Activated CD4-positive, alpha-beta T cell treated with anti-CD3 and anti-CD28 coated beads, Interleukin-10, Interleukin-2, amounts not matched to agents 100 ng/mL and 50 ng/mL, durations not matched to agents 16 hours and 8 hours (primary cell): ENCODE measurements at regions not wholly inside any gene's neighbourhood (a gene's known extent, or its start where the extent isn't known, plus 50 kb on each side); places are given as distances from the start of the nearest gene placed in this dataset.
"Not testable (repeated sequence)": the region's sequence is repeated elsewhere in the genome, so short reads cannot be mapped to it uniquely, and the experiment has no call there.

Source experiments
- DNase-seq: peaks from one replicate; pipeline ENCODE4 v3.0.0-alpha.2; 2020

DNA sequence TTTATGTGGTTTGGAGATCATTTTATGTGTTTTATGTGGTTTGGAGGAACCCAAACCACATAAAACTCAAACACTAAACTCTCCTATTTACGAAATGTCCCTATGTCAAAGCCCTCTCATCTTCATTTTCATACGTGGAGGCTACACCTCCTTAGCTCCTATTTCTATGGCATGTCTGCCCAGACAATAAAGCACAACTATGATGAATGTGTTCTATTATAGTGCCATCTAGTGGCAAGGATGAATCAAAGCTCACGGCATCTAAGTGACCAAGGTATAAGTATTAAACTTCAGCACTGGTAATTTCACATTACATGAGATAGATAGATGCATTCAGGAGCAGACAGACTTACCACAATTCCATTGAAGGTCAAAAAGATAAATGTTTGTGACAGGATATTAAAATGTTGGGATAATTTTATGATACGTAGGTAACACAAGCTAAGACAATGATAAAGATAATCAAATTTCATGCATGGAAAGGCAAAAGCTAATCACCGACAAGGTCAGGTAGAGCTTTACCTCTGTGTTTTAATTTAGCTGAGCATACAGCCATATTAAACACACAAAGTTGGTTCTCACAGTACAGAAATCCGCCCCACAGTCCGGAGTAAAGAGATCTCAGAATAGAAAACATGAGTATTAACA is 130.6 kb upstream of the FHIT start:
- DNase-seq = peak; percentile 60

DNA sequence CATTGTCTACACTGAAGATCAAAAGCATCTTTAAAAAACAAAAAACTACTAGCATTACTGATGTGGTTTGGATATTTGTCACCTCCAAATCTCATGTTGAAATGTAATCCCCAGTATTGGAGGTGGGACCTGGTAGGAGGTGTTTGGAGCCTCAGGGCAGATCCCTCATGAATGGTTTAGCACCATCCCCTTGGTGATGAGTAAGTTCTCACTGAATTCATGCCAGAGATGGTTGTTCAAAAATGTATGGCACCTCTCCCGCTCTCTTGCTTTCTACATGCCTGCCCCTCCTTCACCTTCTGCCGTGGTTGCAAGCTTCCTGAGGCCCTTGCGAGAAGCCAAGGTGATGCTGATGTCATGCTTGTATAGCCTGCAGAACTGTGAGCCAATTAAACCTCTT is 136.6 kb upstream of the FHIT start:
- DNase-seq = no peak

DNA sequence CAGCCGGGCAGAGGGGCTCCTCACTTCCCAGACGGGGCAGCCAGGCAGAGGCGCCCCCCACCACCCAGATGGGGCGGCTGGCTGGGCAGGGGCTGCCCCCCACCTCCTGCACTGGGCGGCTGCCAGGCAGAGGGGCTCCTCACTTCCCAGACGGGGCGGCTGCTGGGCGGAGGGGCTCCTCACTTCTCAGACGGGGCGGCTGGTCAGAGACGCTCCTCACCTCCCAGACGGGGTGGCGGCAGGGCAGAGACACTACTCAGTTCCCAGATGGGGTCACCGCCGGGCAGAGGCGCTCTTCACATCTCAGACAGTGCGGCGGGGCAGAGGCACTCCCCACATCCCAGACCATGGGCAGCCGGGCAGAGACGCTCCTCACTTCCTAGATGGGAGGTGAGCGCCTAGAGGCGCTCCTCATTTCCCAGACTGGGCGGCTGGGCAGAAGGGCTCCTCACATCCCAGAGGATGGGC is 142.3 kb upstream of the FHIT start:
- not testable (repeated sequence) for DNase-seq

DNA sequence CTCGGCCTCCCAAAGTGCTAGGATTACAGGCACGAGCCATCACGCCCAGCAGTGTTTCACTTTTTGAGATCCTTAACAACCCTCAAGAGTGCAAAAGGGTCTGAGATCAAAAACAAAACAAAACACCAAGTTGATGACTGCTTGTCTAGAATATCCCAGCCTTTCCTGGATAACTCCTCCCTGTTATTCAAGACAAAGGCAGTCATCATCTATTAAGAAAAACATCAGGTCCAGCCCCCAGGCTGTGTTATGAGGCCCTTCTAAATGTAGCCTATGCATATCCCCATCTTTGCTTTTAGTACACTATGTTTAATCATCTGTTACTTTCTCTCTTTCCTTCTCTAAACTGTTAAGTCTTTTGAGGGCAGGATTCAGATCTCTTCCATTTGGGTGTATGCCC is 150.1 kb upstream of the FHIT start:
- DNase-seq = no peak

DNA sequence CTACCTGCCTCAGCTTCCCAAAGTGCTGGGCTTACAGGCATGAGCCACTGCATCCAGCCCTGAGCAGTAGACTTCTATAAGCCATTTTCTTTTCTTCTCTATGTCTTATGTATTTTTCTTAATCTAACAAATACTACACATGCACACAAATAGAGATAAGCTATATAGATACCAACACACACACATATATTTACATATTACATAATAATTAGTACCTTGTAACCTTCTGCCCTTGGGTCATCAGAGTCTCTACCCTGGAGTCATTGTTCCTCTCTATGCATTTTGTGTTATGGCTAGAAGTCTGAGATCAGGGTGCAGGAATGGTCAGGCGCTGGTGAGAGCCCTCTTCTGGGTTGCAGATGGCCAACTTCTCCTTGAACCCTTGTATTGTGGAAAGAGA is 154.0 kb upstream of the PTPRG start:
- DNase-seq = no peak

DNA sequence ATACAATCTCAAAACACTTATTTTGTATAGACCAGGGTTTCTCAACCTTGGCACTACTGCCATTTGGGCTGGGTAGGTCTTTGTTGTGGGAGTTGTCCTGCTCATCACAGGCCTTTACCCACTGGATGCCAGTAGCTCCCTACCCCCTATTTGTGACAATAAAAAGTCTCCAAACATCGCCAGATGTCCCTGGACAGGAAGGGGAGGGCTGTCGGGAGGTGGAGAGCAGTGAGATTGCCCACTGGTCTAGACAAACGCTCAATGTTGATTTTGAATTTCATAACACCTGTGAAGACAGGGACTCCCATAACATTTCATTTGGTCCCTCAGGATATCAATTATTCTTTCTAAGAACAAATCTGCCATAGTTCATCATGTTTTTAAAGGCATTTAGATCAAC is 151.7 kb upstream of the PTPRG start:
- DNase-seq = no peak

DNA sequence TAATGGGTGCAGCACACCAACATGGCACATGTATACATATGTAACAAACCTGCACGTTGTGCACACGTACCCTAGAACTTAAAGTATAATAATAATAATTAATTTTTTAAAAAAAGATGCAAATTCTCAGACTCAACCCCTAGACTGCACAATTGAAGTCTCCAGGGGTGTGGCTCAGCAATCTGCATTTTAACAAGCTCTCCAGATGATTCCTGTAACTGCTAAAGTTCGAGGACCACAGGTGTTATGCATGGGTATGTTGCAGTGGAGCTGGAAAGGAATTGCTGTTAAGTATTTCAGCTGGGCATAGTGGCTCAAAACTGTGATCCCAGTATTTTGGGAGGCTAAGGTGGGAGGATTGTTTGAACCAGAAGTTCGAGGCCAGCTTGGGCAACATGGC is 151.0 kb upstream of the PTPRG start:
- not testable (repeated sequence) for DNase-seq

DNA sequence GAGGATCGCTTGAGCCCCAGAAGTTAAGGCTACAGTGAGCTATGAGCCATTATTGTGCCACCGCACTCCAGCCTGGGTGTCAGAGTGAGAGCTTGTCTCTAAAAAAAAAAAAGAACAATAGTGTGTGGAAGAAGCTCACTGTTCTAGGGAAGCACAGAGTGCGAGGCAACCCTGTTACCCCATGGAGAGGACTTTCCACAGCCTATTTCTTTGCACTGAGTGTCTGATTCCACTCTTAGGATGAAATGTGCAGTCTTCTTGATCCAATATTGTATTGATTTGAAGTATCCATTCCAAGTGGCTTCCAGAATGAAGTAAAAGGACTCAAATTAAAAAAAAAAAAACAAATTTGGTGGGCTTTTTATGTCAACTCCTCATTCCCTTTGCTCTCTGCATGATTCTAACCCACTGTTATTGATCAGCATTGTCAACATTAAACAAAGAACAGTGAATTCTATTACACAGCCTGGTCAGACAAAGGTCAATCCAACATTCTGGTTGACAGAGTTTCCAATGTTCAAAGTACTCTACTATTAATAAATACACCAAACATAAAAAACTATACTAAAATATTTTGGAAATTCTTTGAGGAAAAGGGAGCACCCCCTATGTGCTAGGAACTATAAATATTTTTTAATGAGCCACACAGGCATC is 150.2 kb upstream of the PTPRG start:
- no peak for DNase-seq

DNA sequence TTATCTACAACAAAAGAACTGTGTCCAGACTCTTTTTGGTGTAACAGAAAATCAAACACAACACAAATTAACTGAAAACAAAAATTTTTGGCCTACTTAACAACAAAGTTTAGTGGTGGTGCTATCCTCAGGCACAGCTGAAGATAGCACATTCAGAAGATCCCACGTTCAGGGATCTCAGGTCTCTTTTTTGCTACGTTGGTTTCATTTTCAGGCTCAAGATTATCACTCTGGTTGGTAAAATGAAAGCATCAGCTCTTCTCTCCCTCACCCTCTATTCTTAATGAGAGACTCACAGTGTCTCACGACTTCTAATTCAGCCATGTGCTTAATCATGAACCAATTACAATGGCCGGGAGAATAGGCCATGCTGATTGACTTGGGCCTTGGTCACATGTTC is 146.9 kb upstream of the PTPRG start:
- DNase-seq = no peak

DNA sequence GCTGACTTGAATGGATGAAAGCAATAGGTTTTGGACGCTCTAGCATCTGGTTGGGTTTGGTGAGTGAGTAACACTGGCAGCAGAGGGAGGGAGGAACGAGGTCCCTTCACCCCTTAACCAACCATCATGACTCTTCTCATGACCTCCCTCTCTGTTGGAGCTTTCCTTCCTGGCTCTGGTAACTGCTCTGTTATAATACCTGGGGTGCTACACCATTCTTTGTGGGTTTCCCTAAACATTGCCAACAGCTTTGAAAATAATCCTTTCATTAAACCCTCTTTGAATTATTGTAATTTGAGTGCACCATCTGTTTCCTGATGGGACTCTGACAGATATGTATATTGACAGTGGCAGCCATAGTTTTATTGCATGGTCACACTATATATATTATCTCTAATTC is 146.2 kb upstream of the PTPRG start:
- no peak for DNase-seq

DNA sequence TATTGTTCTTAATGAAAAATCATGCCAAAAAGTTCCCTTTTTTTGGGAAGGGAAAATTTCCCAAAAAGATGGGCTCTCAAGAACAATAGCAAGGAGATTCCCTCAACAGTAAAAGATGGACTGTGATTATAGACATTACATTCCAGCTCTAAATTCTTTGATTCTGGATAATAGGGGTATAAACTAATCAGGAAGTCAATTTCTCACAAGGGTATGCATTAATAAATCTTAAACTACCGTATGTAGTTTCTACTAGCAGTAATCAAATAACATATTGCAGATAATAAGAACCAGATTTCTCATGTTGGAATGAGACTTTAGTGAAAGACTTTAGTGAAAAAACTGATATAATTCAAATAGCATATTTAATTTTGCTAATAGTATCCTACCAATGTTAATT is 144.8 kb upstream of the PTPRG start:
- DNase-seq = no peak

DNA sequence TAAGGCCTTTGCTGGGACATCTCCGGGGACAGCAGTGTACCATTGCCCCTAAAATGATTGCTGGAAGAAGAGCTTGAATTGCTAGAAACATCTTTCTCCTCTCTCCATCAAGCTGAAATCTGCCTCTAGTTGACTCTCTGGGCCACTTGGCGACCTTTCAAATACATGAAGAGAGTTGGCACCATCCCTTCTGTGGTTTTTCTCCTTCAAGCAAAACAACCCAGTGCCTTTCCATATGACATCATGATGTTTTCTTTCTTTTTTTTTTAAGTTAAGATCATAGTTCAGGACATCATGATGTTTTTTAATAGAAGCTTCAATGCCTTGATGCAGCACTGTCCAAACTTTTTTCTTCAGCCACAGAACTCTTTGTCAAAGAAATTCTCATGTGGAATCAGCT is 144.0 kb upstream of the PTPRG start:
- DNase-seq = no peak

DNA sequence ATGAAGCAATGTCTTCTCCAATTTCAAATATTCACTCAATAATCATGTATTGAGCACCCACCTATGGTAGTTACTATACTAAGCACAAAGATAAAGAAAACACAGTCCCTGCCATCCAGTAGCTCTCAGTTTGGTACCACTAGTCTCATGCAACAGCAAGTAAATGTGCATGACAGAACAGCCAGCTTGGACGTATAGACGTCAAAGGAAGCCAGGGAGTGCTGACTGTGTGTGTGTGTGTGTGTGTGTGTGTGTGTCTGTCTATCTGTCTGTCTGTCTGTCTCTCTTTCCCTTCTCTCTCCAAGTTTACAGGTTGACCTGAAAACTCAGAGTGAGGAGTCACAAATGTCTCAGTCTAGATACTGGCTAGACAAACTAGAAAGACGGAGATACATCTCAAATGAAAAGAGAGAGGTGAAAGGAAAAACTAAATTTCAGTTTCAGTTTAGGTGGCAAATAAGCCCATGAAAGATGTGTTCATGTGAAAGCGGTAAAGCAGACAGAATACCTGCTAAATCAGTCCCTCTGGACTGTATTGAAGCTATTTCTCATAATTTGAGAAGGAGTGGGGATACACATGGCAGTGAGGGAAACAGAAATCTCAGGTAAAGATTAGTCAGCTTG is 141.1 kb upstream of the PTPRG start:
- DNase-seq = no peak

DNA sequence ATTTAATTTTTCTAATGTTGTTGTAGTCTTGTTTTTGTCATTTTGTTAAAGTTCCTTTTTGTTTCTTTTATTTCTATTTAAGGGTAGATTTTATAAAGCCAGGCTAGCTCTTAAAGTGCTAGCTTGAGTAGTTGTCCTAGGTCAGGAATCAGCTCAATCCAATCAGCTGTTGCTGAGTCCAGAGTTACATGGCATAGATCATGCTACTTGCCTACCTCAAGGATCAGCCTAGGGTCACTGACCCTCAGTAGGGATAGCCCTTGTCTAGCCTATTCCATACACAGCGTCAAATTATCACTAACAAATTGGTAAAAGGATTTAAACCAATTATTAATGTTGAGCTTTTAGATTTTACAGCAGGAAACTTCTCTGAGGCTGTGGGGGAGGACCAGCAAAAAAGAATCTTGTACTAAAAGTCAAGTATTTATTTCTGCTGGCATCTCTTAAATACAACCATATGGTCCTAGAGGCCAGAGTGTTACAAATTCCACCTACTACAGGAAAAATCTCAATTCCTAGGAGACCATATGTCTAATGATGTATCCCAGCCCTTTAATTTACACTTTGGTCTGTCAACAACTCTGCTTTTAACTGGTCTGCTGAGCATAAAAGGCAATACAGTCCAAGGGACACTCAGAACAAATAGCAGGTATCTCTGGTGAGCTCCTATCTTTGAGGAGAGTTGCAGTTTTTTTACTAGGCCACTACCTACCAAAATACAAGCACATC is 138.3 kb upstream of the PTPRG start:
- no peak for DNase-seq

DNA sequence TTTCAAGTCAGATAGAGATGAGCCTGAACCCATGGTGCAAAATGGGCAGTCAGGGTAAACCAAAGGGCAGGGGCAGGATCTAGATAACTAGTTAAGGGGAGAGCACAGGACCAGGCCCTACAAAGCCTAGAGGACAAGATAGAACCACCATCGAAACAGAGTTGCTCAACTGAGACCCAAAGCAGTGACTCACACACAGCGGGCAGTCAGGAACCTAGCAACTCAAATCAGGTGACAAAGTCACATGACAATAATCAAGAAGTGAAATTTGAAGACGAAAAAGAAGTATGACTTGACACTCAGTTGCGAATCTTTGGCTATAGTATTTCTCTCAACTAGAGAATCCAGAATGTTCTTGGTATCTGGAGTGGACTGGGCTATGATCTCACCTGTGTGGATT is 136.0 kb upstream of the PTPRG start:
- no peak for DNase-seq

DNA sequence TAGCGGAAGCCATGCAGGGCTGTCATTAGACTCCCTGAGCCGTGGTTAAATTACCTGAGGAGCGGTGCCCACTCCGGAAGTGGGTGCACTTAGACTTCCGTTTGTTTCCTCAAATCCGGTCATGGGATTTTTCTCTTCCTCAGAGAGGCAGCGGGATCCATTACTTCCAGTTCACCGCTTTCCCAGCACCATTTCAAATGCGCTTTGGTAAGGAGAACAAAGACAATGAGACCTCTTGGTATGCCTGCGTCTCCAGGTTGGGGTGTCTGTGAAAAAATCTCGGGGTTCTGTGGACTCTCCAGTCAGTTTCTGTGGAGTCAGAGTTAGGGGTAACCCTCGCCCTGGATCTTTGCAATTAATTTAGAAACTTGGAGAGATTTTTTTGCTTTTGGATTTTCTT is 132.3 kb upstream of the PTPRG start:
- no peak for DNase-seq

DNA sequence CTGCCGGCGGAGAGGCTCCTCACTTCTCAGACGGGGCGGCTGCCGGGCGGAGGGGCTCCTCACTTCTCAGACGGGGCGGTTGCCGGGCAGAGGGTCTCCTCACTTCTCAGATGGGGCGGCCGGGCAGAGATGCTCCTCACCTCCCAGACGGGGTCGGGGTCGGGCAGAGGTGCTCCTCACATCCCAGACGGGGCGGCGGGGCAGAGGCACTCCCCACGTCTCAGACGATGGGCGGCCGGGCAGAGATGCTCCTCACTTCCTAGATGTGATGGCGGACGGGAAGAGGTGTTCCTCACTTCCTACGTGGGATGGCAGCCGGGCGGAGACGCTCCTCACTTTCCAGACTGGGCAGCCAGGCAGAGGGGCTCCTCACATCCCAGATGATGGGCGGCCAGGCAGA is 126.5 kb upstream of the PTPRG start:
- not testable (repeated sequence) for DNase-seq

DNA sequence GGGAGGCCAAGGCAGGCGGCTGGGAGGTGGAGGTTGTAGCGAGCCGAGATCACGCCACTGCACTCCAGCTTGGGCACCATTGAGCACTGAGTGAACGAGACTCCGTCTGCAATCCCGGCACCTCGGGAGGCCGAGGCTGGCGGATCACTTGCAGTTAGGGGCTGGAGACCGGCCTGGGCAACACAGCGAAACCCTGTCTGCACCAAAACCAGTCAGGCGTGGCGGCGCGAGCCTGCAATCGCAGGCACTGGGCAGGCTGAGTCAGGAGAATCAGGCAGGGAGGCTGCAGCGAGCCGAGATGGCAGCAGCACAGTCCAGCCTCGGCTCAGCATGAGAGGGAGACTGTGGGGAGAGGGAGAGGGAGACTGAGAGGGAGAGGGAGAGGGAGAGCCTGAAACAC is 126.0 kb upstream of the PTPRG start:
- not testable (repeated sequence) for DNase-seq

DNA sequence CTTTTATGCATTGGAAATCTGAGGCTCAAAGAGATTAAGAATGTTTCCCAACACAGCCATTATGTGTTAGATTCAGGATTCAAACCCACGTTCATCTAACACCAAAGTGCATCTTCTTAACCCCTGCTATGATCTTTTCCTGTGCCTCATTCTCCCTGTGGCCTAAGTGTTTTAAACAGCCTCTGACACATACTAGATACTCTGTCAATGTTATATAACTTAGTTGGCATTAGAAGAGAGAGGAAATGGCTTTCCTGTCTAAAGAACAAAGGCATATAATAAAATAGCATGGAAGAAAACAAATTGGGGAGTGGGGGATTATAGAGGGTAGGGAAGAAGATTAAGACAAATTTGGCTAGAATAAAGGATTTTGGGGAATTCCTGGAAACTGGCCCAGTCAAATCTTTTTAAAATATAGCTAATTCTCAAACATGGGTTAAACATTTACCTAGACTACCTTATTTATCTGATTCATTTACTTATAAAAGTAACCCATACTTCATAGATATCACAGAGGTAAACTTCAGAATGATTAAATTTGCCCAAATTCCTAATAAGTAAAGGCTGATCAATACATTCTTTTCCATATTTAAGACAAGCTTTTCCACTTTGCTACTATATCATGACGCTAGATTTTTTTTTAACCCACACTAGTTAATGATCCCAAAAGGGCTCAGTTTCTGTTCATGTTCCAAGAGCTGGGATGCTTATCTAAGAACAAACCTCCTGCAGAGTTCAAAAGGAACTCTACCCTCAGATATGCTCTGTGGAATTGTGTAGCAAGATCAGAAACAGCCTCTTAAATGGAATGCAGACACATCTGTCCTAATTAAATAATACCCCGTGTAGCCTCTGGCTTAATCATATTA is 122.9 kb upstream of the PTPRG start:
- DNase-seq = no peak

DNA sequence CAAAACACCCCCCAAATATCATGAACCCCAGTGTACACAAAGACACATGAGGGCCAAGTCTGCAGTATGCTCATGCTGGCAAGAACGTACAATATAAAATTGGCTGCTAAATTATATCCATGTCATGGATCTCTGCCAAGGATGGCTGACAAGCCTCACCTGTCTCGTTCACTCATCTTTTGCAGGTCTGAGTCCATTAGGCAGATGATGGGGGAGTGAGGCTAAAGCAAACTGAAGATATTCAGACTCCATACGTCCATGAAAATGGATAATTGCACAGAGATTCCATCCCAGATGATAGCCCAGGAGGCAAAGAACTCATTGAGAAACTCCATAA is 122.3 kb upstream of the PTPRG start:
- no peak for DNase-seq

DNA sequence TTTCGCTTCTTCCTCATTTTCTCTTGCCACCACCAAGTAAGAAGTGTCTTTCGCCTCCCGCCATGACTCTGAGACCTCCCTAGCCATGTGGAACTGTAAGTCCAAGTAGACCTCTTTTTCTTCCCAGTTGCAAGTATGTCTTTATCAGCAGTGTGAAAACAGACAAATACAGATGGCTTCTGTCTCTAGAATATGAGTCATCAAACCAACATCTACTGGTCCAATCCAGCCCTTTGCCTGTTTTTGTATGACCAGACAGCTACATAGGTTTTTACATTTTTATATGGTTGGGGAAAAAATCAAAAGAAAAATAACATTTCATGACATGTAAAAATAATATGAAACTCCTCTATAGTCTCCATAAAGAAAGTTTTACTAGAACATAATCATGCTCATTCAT is 118.7 kb upstream of the PTPRG start:
- no peak for DNase-seq

DNA sequence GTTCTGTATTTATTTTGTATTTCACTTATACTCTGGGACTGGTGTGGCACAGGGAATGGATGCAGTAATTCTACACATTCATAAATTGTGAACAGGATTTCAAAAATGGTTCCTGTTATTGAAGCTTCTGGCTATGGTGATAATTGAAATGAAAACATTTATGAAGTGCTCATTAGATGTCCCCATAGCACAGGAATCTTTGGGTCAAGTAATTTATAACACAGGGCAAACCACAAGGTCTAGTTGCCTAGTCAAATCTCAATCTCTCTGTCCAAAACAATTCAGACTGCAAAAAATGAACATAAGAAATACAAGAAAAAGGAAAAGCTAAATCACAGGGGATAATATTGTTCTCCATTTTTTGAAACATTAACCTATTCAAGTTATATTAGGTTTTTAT is 117.5 kb upstream of the PTPRG start:
- no peak for DNase-seq

DNA sequence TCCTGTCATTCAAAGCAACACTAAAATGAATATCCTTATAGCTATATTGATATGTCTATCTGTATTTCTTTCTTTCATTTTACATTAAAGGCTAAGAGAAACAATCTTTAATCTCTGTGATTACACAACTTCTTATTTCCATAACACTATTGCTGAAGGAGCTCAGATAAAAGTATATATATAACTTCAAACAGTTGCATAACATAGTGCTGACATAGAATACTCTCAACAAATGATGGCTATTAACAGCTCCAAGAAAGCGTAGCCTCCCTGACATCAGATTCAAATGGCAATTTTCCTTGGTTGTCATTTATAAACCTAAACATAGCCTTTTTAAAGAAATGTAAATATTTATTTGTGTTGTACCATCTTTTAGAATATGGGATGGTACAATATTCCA is 116.6 kb upstream of the PTPRG start:
- DNase-seq = no peak
